ENCODE measurements at regions not wholly inside any gene's neighbourhood (a gene's known extent, or its start where the extent isn't known, plus 50 kb on each side); places are given as distances from the start of the nearest gene placed in this dataset.

GRCh38 chr6:151702851-151703658 is 104.4 kb upstream of the ESR1 start:
- DNase-seq = no peak

GRCh38 chr6:151704383-151704782 is 103.1 kb upstream of the ESR1 start:
- DNase-seq = no peak

GRCh38 chr6:151705993-151706733 is 101.3 kb upstream of the ESR1 start:
- no peak for DNase-seq

- no peak for DNase-seq
Measured at GRCh38 chr6:151709329-151709728, 98.2 kb upstream of the ESR1 start.

GRCh38 chr6:151716526-151716932 is 91.0 kb upstream of the ESR1 start:
- no peak for DNase-seq

GRCh38 chr6:151719070-151719469 is 88.4 kb upstream of the ESR1 start:
- no peak for DNase-seq

GRCh38 chr6:151721146-151721545 is 86.3 kb upstream of the ESR1 start:
- DNase-seq = no peak

- no peak for DNase-seq
Measured at GRCh38 chr6:151721671-151722070, 85.8 kb upstream of the ESR1 start.

- DNase-seq = no peak
Measured at GRCh38 chr6:151722342-151722741, 85.1 kb upstream of the ESR1 start.

- no peak for DNase-seq
Measured at GRCh38 chr6:151723152-151723551, 84.3 kb upstream of the ESR1 start.

GRCh38 chr6:151729829-151730495 is 77.5 kb upstream of the ESR1 start:
- DNase-seq = no peak

- DNase-seq = no peak
Measured at GRCh38 chr6:151730496-151730870, 77.0 kb upstream of the ESR1 start.

- no peak for DNase-seq
Measured at GRCh38 chr6:151731313-151731712, 76.2 kb upstream of the ESR1 start.

- DNase-seq = no peak
Measured at GRCh38 chr6:151733680-151734320, 73.7 kb upstream of the ESR1 start.

- no peak for DNase-seq
Measured at GRCh38 chr6:151738267-151738666, 69.2 kb upstream of the ESR1 start.

GRCh38 chr6:151738960-151739359 is 68.5 kb upstream of the ESR1 start:
- no peak for DNase-seq

GRCh38 chr6:151740820-151741219 is 66.7 kb upstream of the ESR1 start:
- no peak for DNase-seq

GRCh38 chr6:151747896-151748295 is 59.6 kb upstream of the ESR1 start:
- DNase-seq = no peak

GRCh38 chr6:151749341-151749740 is 58.1 kb upstream of the ESR1 start:
- DNase-seq = no peak

GRCh38 chr6:151753581-151753980 is 53.9 kb upstream of the ESR1 start:
- no peak for DNase-seq

- DNase-seq = no peak
Measured at GRCh38 chr6:151757506-151757955, 50.0 kb upstream of the ESR1 start.
